NT2/D1 (cell line): ENCODE measurements at regions not wholly inside any gene's neighbourhood (a gene's known extent, or its start where the extent isn't known, plus 50 kb on each side); places are given as distances from the start of the nearest gene placed in this dataset.

Experiments used
- DNase-seq: peaks from one replicate; pipeline ENCODE4 v3.0.0-alpha.2; 2011; ENCODE audit warnings: low read depth, low spot score
- H3K27me3 ChIP-seq: 2 replicates; pipeline ENCODE4 v1.6.0; 2011; ENCODE audit warnings: mild to moderate bottlenecking; ENCODE audit not compliant: insufficient read length, insufficient read depth
- H3K36me3 ChIP-seq: 2 replicates; pipeline ENCODE4 v1.6.1; 2011; ENCODE audit warnings: mild to moderate bottlenecking, low read length, mixed read lengths; ENCODE audit not compliant: insufficient read depth, insufficient read length
- H3K4me1 ChIP-seq: 2 replicates; pipeline ENCODE4 v1.5.1; 2011; ENCODE audit not compliant: insufficient read depth, insufficient read length
- H3K4me3 ChIP-seq: 2 replicates; pipeline ENCODE4 v1.5.1; 2011; ENCODE audit warnings: low read depth; ENCODE audit not compliant: insufficient read length
- H3K9ac ChIP-seq: 2 replicates; pipeline ENCODE4 v1.6.0; 2011; ENCODE audit warnings: low read depth; ENCODE audit not compliant: insufficient read length
- H3K9me3 ChIP-seq: 2 replicates; pipeline ENCODE4 v1.5.1; 2011; ENCODE audit warnings: mild to moderate bottlenecking, low read length; ENCODE audit not compliant: insufficient read depth
- SUZ12 ChIP-seq: IDR thresholded peaks from 2 replicates; pipeline ENCODE4 v1.6.1; 2011; ENCODE audit not compliant: insufficient read length, insufficient read depth; ENCODE audit errors: extremely low read depth
- YY1 ChIP-seq: IDR thresholded peaks from 2 replicates; pipeline ENCODE4 v1.6.1; 2011; ENCODE audit not compliant: insufficient read length, insufficient read depth
- ZNF274 ChIP-seq: IDR thresholded peaks from 2 replicates; pipeline ENCODE4 v1.6.1; 2011; ENCODE audit warnings: mild to moderate bottlenecking, low read depth, low read length

DNA sequence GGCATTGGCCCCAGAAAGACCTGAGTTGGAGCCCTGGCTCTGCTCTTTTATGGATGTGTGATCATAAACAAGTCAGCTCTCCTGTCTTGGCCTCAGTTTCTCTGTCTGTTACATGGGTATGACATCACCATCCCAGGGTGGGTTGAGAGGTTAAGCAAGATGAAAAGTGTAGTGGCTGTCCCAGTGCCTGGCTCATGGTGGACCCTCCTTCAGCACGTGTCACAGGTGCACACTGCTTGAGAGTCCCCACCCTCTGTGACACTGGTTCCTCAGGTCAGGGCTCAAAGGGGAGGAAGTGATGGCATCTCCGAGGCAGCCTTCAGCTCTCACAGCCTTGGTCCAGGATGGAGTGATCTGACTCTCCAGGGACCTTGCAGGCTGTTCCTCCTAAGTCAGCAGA is 218.4 kb downstream of the HAPSTR1 start:
- Histone ChIP-seq H3K9ac (no peak overlapping the region), H3K9me3 (no peaks in the 10 kb centered on the region), H3K4me1 (peaks cover 3% of the 10 kb centered on the region), H3K4me3 (no peak overlapping the region), H3K36me3 (no peaks in the 10 kb centered on the region), H3K27me3 (no peaks in the 10 kb centered on the region)
- DNase-seq = no peak
- TF ChIP-seq YY1 (no peak), ZNF274 (no peak), SUZ12 (no peak)

DNA sequence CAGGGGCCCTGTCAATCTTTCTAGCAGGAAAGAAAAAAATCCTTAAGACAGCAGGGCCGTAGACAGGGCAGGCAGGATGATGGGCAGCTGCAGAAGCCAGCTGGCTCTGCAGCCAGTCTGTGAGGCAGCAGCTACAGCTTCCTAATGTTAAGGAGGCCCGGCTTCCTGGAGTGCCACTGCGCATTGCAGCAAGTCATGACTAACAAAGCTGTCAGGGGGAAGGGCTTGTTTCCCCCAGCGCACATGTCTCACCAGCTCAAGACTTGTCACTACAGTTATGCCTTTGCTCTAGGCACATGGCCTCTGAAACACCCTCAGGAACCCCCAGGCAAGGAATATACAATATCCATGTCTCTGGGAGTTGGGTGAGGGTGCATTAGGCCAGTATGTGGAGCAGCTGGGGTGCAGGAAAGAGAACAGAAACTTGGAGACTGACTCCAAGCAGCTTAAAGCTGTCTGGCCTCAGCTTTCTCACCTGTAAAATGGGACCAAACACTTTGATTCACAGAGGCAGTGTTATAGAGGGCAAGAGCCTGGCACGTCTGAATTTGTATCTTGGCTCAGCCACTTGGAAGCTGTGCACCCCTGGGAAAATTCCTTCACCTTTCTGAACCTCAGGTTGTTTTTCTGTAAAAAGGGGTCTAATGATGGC is 220.0 kb downstream of the HAPSTR1 start:
- TF ChIP-seq ZNF274 (no peak), YY1 (no peak), SUZ12 (no peak)
- no peaks in the 10 kb centered on the region for H3K27me3 ChIP-seq

DNA sequence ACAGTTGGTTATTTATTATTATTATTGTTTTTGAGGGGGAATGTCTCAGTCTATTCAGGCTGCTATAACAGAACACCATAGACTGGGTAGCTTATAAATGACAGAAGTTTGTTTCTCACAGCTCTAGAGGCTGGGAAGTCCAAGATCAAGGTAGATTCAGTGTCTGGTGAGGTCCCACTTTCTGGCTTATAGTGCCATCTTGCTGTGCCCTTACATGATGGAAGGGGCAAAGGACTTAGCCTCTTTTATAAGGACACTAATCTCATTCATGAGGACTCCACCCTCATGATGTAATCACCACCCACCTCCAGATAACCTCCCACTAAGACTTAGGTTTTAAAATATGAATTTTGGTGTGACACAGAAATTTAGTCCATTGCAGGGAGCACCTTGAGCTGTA is 224.6 kb downstream of the HAPSTR1 start:
- Histone ChIP-seq H3K27me3 (no peaks in the 10 kb centered on the region), H3K4me3 (no peak overlapping the region), H3K9me3 (no peaks in the 10 kb centered on the region; the same call in 1 of the 2 replicates), H3K9ac (no peak overlapping the region), H3K36me3 (no peaks in the 10 kb centered on the region), H3K4me1 (peaks cover under 1% of the 10 kb centered on the region)
- DNase-seq = no peak
- TF ChIP-seq ZNF274 = no peak
- no peak for TF ChIP-seq YY1
- no peak for TF ChIP-seq SUZ12

More for the DNA sequence above, 220.0 kb downstream of the HAPSTR1 start:
- Histone ChIP-seq H3K9ac (no peak overlapping the region), H3K4me3 (no peak overlapping the region), H3K36me3 (no peaks in the 10 kb centered on the region), H3K4me1 (peaks cover 3% of the 10 kb centered on the region), H3K9me3 (no peaks in the 10 kb centered on the region; the same call in 1 of the 2 replicates)
- peak; percentile 81 for DNase-seq

DNA sequence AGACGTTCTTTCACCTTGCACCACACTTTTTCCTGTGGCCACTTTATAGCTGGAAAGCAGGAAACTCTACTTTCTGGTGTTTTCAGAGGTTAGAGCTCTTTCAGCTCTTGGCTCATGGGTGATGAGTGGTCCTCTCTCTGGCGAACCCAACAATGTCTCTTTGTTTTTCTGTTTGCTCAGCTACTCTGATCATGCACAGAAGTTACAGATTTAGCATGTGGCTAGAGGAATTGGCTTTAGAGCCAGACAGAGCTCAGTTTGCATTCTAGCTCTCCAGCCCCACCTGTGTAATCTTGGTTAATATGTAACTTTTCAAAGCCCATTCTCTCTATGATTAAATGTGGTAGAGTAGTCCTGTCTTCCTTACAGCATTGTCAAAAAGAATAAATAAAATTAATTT is 225.2 kb downstream of the HAPSTR1 start:
- no peaks in the 10 kb centered on the region for H3K27me3 ChIP-seq
- no peaks in the 10 kb centered on the region for H3K36me3 ChIP-seq
- no peak for TF ChIP-seq SUZ12
- no peak for TF ChIP-seq YY1
- no peak for TF ChIP-seq ZNF274
- H3K4me1 ChIP-seq = no peaks in the 10 kb centered on the region
- H3K4me3 ChIP-seq = no peak overlapping the region
- DNase-seq = no peak
- no peak overlapping the region for H3K9ac ChIP-seq
- H3K9me3 ChIP-seq = no peaks in the 10 kb centered on the region; the same call in 1 of the 2 replicates

DNA sequence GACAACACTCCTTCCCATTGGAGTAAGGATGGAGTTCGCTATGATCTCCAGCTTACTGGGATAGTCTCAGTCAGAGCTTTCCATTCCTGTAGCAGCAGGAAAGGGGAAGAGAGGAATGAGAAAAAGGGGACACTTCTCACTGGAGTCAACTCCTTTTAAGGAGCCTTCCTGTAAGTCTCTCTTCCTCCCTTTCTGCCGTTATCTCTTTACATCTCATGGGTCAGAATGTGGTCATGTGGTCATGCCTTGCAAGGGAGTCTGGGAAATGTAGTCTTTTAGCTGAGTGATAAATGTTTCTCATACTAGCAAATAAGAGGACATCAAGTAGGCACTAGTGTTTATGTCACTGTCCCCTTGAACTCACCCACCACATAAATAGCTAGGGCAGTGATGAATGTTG is 227.3 kb downstream of the HAPSTR1 start:
- TF ChIP-seq YY1 = no peak
- TF ChIP-seq SUZ12 = no peak
- TF ChIP-seq ZNF274 = no peak
- no peak overlapping the region for H3K4me3 ChIP-seq
- DNase-seq = no peak

DNA sequence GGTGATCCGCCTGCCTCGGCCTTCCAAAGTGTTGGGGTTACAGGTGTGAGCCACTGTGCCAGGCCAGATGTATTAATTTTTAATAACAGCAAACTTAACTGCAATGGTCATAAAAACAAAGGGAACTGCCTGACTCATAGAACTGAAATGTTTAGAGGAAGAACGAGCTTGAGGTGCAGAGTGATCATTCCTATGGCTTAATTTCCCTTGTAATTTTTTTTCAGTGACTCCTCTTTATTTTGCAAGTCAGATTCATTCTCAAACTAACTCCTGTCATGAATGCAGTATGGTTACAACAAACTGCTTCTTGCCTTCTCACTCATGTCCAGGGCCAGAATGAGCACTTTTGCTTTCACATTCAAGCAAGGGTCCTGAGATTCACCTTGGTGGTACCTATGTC is 231.3 kb downstream of the HAPSTR1 start:
- no peaks in the 10 kb centered on the region for H3K4me1 ChIP-seq
- no peak overlapping the region for H3K9ac ChIP-seq
- H3K4me3 ChIP-seq = no peak overlapping the region
- H3K27me3 ChIP-seq = no peaks in the 10 kb centered on the region
- H3K36me3 ChIP-seq = no peaks in the 10 kb centered on the region
- no peak for DNase-seq
- no peaks in the 10 kb centered on the region for H3K9me3 ChIP-seq
- no peak for TF ChIP-seq YY1
- TF ChIP-seq ZNF274 = no peak
- TF ChIP-seq SUZ12 = no peak

More for the DNA sequence above, 227.3 kb downstream of the HAPSTR1 start:
- Histone ChIP-seq H3K36me3 (no peaks in the 10 kb centered on the region), H3K9me3 (no peaks in the 10 kb centered on the region; the same call in 1 of the 2 replicates), H3K27me3 (no peaks in the 10 kb centered on the region), H3K9ac (no peak overlapping the region), H3K4me1 (no peaks in the 10 kb centered on the region)

DNA sequence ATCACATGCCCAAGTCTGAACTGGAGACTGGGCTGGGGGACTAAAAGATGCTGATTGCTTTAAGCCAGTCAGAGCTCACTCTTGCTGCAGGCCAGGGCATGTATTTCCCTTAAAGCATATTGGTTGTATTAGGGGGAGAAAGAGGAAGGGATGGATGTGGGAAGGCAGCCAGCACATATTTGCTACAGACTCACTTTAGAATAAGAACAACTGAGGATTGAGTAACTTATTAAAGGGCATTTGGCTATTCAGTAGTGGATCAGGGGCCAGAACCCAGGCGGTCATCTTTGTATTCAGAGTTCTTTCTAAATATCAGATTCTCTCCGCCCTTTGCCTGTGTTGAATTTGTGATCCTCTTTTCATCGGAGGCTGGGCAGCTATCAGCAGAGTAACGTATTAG is 231.7 kb downstream of the HAPSTR1 start:
- H3K9me3 ChIP-seq = no peaks in the 10 kb centered on the region
- H3K36me3 ChIP-seq = no peaks in the 10 kb centered on the region
- no peaks in the 10 kb centered on the region for H3K4me1 ChIP-seq
- no peak for TF ChIP-seq ZNF274
- TF ChIP-seq YY1 = no peak
- TF ChIP-seq SUZ12 = no peak
- no peaks in the 10 kb centered on the region for H3K27me3 ChIP-seq
- H3K4me3 ChIP-seq = no peak overlapping the region
- no peak for DNase-seq
- H3K9ac ChIP-seq = no peak overlapping the region
